ENCODE measurements at regions not wholly inside any gene's neighbourhood (a gene's known extent, or its start where the extent isn't known, plus 50 kb on each side); places are given as distances from the start of the nearest gene placed in this dataset.

DNA sequence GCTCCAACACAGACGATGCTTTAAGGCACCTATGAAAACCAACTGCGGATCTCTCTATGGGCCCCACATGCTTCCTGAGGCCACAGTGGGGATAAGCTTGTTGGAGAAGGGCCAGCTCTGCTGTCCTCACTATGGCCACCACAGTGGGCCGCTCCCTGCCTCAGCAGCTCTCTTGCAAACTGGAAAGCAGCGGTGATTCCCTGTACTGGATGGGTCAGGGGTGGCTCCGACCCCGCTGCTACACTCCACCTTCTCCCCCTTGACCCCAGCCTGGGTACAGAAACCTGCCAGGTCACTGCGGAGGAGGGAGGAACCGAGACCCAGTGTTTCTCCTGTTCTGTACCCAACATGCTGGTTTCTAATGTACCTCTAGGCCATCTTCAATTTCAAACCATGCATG, 403.9 kb downstream of the CTTN start:
- DNase-seq (no peak), ATAC-seq (ENCODE audit: low read depth in 2 of 2) (no peak)
- peaks cover 0 to 9% (median 0%) of the 10 kb centered on the region in 3 donors for H3K4me1 Mint-ChIP-seq
- no peak overlapping the region for H3K4me3 Mint-ChIP-seq
- H3K27ac Mint-ChIP-seq, result no peak overlapping the region
- H3K27me3 Mint-ChIP-seq, result peaks cover 14 to 45% (median 41%) of the 10 kb centered on the region in 3 donors
- H3K9me3 Mint-ChIP-seq, result peaks cover 0 to 9% (median 2%) of the 10 kb centered on the region in 7 donors
- peaks cover 0 to 15% of the 10 kb centered on the region in 2 donors for H3K36me3 Mint-ChIP-seq

DNA sequence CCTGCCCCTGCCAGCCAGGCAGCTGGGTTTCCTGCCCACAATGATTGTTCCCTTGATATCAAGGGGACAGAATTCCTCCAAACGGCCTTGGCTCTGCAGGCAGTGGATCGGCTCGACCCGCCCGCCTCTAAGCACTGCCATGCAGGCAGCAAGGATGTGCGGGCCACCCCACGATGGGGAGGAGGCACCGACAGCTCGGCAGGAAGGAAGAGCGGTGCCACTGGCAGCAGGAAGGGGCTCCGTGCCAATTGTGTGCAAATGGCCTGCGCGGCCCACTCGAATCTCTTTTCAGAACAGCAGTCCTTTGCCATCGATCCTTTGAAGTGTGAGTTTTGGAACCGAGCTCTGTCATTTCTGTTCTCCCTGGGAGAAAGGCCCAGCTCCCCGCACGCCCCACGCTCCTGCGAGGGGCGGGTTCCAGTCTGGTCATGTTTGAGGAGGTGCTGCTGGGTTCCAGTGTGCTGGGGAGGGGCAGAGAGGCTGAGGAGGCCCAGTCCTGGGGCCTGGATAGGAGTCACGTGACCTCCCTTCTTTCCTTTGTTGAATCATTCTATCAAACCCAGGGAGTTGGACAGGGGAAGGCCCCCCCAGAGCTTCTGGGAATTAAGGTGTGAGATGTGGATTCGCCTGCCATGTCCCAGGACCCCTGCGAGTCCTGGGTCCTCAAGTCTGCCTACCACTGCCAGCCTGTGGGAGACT, 406.0 kb downstream of the CTTN start:
- ATAC-seq (ENCODE audit: low read depth in 2 of 2), result no peak
- no peak overlapping the region for H3K4me3 Mint-ChIP-seq
- DNase-seq, result no peak
- H3K4me1 Mint-ChIP-seq, result peaks cover 0 to 9% (median 0%) of the 10 kb centered on the region in 3 donors
- H3K9me3 Mint-ChIP-seq, result peaks cover 0 to 9% (median 0%) of the 10 kb centered on the region in 7 donors
- H3K27me3 Mint-ChIP-seq, result peaks cover 14 to 45% (median 41%) of the 10 kb centered on the region in 3 donors
- no peak overlapping the region for H3K27ac Mint-ChIP-seq
- peaks cover 0 to 12% of the 10 kb centered on the region in 2 donors for H3K36me3 Mint-ChIP-seq

- H3K9me3 Mint-ChIP-seq, result peaks cover 0 to 9% (median 0%) of the 10 kb centered on the region in 7 donors
- DNase-seq, result no peak
- H3K4me3 Mint-ChIP-seq, result no peak overlapping the region
- ATAC-seq (ENCODE audit: low read depth in 2 of 2), result no peak
- H3K27me3 Mint-ChIP-seq, result peaks cover 14 to 45% (median 41%) of the 10 kb centered on the region in 3 donors
- H3K36me3 Mint-ChIP-seq, result peaks cover 0 to 12% of the 10 kb centered on the region in 2 donors
- peaks cover 0 to 9% (median 0%) of the 10 kb centered on the region in 3 donors for H3K4me1 Mint-ChIP-seq
- H3K27ac Mint-ChIP-seq, result no peak overlapping the region
These were observed 406.9 kb downstream of the CTTN start for GRCh38 chr11:70805243-70805642.

DNA sequence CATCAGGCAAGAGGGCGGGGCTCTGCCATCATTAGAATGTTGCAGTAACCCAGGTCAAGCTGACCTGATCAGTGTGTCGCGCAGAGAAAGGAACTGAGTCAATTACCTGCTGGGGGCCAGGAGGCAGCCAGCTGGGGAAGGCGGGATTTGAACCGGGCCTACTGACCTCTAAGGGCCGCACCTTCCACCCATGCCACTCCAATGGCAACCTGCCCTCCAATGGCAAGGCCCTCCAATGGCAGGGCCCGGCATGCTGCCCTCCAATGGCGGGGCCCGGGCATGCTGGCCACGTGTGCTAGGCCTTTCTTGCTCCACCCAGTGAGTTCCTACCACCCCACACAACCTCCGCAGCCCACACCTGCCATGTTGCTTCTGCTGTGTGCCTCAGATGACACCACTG, 407.6 kb downstream of the CTTN start:
- H3K9me3 Mint-ChIP-seq, result peaks cover 0 to 8% (median 0%) of the 10 kb centered on the region in 7 donors

GRCh38 chr11:70806461-70807194, 408.3 kb downstream of the CTTN start:
- no peak for ATAC-seq (ENCODE audit: low read depth in 2 of 2)

More for the DNA sequence above, 407.6 kb downstream of the CTTN start:
- DNase-seq (no peak), ATAC-seq (ENCODE audit: low read depth in 2 of 2) (no peak)
- Mint-ChIP-seq H3K4me3 (no peak overlapping the region), H3K36me3 (peaks cover 0 to 12% of the 10 kb centered on the region in 2 donors), H3K27ac (no peak overlapping the region), H3K4me1 (peaks cover 0 to 9% (median 0%) of the 10 kb centered on the region in 3 donors), H3K27me3 (peaks cover 14 to 42% (median 41%) of the 10 kb centered on the region in 3 donors)

DNA sequence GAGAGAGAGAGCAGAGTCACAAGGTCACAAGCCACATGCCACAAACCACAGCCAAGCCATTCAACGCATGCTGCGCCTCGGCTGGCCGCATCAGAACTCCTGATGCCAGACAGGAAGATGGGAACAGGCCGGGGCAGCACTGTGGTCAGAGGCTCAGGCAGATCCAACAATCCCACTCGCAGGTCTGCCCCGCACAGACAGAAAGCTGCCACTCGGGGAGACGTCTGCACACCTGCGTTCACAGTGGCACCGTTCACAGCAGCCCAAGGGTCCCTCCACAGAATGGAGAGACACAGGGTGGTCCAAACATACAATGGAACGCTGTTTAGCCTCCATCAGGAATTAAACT, 408.8 kb downstream of the CTTN start:
- peaks cover 0 to 12% of the 10 kb centered on the region in 2 donors for H3K36me3 Mint-ChIP-seq
- peaks cover 0 to 10% (median 0%) of the 10 kb centered on the region in 7 donors for H3K9me3 Mint-ChIP-seq
- no peak overlapping the region for H3K4me3 Mint-ChIP-seq
- H3K27ac Mint-ChIP-seq, result no peak overlapping the region
- peaks cover 0 to 9% (median 5%) of the 10 kb centered on the region in 3 donors for H3K4me1 Mint-ChIP-seq
- ATAC-seq (ENCODE audit: low read depth in 2 of 2), result no peak
- DNase-seq, result no peak
- H3K27me3 Mint-ChIP-seq, result peaks cover 14 to 48% (median 40%) of the 10 kb centered on the region in 3 donors

More at GRCh38 chr11:70806461-70807194, 408.3 kb downstream of the CTTN start:
- Mint-ChIP-seq H3K4me3 (no peak overlapping the region), H3K27ac (no peak overlapping the region), H3K9me3 (peaks cover 0 to 8% (median 0%) of the 10 kb centered on the region in 7 donors), H3K36me3 (peaks cover 0 to 12% of the 10 kb centered on the region in 2 donors), H3K27me3 (peaks cover 14 to 45% (median 42%) of the 10 kb centered on the region in 3 donors), H3K4me1 (peaks cover 0 to 9% (median 3%) of the 10 kb centered on the region in 3 donors)
- no peak for DNase-seq

- ATAC-seq (ENCODE audit: low read depth in 2 of 2), result no peak
- H3K9me3 Mint-ChIP-seq, result peaks cover 0 to 5% (median 0%) of the 10 kb centered on the region in 7 donors
- DNase-seq, result no peak
- H3K27me3 Mint-ChIP-seq, result peaks cover 9 to 36% (median 27%) of the 10 kb centered on the region in 3 donors
- H3K4me3 Mint-ChIP-seq, result peak overlapping the region in 1 of 8 donors; percentile 20
- peak overlapping the region in 2 of 6 donors; percentile 17 to 38 for H3K27ac Mint-ChIP-seq
- peaks cover 0 to 9% (median 5%) of the 10 kb centered on the region in 3 donors for H3K4me1 Mint-ChIP-seq
- peaks cover 0 to under 1% of the 10 kb centered on the region in 2 donors for H3K36me3 Mint-ChIP-seq
These were observed 410.5 kb downstream of the CTTN start for GRCh38 chr11:70808686-70809375.

- peaks cover 0 to 5% (median 2%) of the 10 kb centered on the region in 3 donors for H3K4me1 Mint-ChIP-seq
- ATAC-seq (ENCODE audit: low read depth in 2 of 2) (no peak), DNase-seq (no peak)
- no peak overlapping the region for H3K27ac Mint-ChIP-seq
- peaks cover 5 to 23% (median 16%) of the 10 kb centered on the region in 3 donors for H3K27me3 Mint-ChIP-seq
- H3K36me3 Mint-ChIP-seq, result no peaks in the 10 kb centered on the region
- peaks cover 0 to 5% (median 0%) of the 10 kb centered on the region in 7 donors for H3K9me3 Mint-ChIP-seq
- peak overlapping the region in 1 of 8 donors; percentile 42 for H3K4me3 Mint-ChIP-seq
These were observed 411.8 kb downstream of the CTTN start for GRCh38 chr11:70810133-70810532.

- Mint-ChIP-seq H3K4me1 (peaks cover 0 to 5% (median 2%) of the 10 kb centered on the region in 3 donors), H3K4me3 (no peak overlapping the region), H3K27ac (no peak overlapping the region), H3K9me3 (peaks cover 0 to 5% (median 0%) of the 10 kb centered on the region in 7 donors), H3K27me3 (peaks cover 2 to 17% (median 16%) of the 10 kb centered on the region in 3 donors), H3K36me3 (no peaks in the 10 kb centered on the region)
- ATAC-seq (ENCODE audit: low read depth in 2 of 2) (no peak), DNase-seq (no peak)
These were observed 412.4 kb downstream of the CTTN start for GRCh38 chr11:70810681-70811080.

DNA sequence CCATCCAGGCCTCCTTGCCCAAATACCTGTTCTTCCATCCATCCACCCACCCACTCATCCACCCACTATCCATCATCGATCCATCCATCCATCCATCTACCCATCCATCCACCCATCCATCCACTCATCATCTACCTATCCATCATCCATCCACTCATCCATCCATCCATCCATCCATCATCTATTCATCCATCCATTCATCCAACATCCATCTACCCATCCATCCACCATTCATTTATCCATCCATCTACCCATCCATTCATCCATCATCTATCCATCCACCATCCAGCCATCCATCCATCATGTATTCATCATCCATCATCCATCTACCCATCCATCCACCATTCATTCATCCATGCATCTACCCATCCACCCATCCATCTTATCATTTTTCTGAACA, 413.2 kb downstream of the CTTN start:
- Mint-ChIP-seq H3K36me3 (no peaks in the 10 kb centered on the region), H3K27ac (no peak overlapping the region), H3K9me3 (peaks cover 0 to 5% (median 0%) of the 10 kb centered on the region in 7 donors), H3K4me1 (peaks cover 0 to 5% (median 2%) of the 10 kb centered on the region in 3 donors), H3K4me3 (no peak overlapping the region), H3K27me3 (peaks cover 0 to 15% (median 10%) of the 10 kb centered on the region in 3 donors)
- no peak for DNase-seq
- no peak for ATAC-seq (ENCODE audit: low read depth in 2 of 2)

DNA sequence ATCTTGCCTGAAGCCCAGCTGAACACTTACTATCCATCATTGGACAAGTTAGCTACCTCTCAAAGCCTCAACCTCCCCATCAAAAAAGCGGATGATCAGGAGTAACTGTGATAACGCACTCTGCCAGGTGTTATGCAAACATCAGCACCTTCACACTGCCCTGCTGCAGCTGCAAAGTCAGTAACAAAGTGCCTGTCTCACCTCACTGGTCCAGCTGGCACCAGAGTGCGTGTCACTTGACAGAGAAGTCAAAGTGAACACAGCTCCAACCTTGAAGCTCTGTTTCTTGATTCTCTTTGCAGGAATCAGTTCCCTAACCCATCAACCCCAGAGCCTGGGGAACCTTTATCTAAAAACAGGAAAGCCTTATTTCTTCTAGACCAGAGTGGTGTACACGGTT, 413.6 kb downstream of the CTTN start:
- no peak overlapping the region for H3K27ac Mint-ChIP-seq
- no peak overlapping the region for H3K4me3 Mint-ChIP-seq
- peaks cover 0 to 5% (median 2%) of the 10 kb centered on the region in 3 donors for H3K4me1 Mint-ChIP-seq
- H3K27me3 Mint-ChIP-seq, result peaks cover 0 to 11% (median 7%) of the 10 kb centered on the region in 3 donors
- H3K36me3 Mint-ChIP-seq, result no peaks in the 10 kb centered on the region
- ATAC-seq (ENCODE audit: low read depth in 2 of 2) (no peak), DNase-seq (no peak)
- peaks cover 0 to 5% (median 0%) of the 10 kb centered on the region in 7 donors for H3K9me3 Mint-ChIP-seq

GRCh38 chr11:70812472-70812871, 414.1 kb downstream of the CTTN start:
- Mint-ChIP-seq H3K36me3 (no peaks in the 10 kb centered on the region), H3K4me3 (no peak overlapping the region), H3K9me3 (peaks cover 0 to 5% (median 0%) of the 10 kb centered on the region in 7 donors), H3K27me3 (peaks cover 0 to 10% (median 7%) of the 10 kb centered on the region in 3 donors), H3K27ac (no peak overlapping the region), H3K4me1 (peaks cover 0 to 5% (median 2%) of the 10 kb centered on the region in 3 donors)
- DNase-seq (no peak), ATAC-seq (ENCODE audit: low read depth in 2 of 2) (no peak)

- ATAC-seq (ENCODE audit: low read depth in 2 of 2) (no peak), DNase-seq (no peak)
- H3K4me3 Mint-ChIP-seq, result no peak overlapping the region
- no peaks in the 10 kb centered on the region for H3K36me3 Mint-ChIP-seq
- H3K9me3 Mint-ChIP-seq, result peaks cover 0 to 5% (median 0%) of the 10 kb centered on the region in 7 donors
- H3K4me1 Mint-ChIP-seq, result peaks cover 0 to 5% (median 2%) of the 10 kb centered on the region in 3 donors
- H3K27me3 Mint-ChIP-seq, result peaks cover 5 to 10% (median 7%) of the 10 kb centered on the region in 3 donors
- H3K27ac Mint-ChIP-seq, result no peak overlapping the region
These were observed 415.3 kb downstream of the CTTN start for GRCh38 chr11:70813651-70814050.
